GM21576 (cell line): ENCODE measurements at regions not wholly inside any gene's neighbourhood (a gene's known extent, or its start where the extent isn't known, plus 50 kb on each side); places are given as distances from the start of the nearest gene placed in this dataset.
"Not testable (repeated sequence)": the region's sequence is repeated elsewhere in the genome, so short reads cannot be mapped to it uniquely, and the experiment has no call there.

Experiments
- ATAC-seq: cut with Tn5 transposase; IDR thresholded peaks from one replicate; pipeline ENCODE4 v1.9.1; 2021; ENCODE audit warnings: mild to moderate bottlenecking, moderate library complexity; ENCODE audit not compliant: unreplicated experiment

- no peak for ATAC-seq
Observed at GRCh38 chr2:4900861-4901770, 791.1 kb upstream of the SOX11 start.

DNA sequence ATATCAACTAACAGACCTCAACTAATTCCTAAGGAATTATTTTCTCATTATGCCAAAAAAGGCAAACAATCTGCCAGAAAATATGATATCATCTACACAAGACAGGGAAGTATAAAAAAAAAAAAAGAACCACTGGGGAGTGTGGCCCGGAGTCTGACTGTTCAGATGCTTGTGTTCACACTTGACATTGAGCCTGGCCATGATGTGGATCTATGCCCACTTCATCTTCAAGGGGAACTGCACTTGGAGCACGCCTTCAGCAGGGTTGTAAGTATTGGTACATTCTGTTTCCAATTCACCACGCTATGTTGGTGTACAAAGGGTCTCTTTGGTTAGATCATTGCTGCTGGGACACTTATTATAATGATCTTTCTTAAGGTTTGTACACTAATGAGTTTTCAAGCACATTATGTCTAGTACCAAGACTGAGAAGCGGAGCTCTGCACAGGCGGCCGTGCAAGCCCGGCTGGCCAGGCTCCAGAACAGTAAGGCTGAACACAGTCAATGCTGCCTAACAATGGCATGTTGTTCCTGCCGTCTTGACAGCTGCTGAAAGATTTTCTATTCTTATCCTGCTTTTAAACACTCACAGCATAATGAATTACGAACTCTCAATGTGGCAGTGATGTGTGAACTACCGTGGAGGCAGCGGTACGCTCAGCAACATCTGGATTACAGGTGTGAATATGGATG, 788.4 kb upstream of the SOX11 start:
- no peak for ATAC-seq

- ATAC-seq, result no peak
Observed at GRCh38 chr2:4908461-4908860, 783.7 kb upstream of the SOX11 start.

DNA sequence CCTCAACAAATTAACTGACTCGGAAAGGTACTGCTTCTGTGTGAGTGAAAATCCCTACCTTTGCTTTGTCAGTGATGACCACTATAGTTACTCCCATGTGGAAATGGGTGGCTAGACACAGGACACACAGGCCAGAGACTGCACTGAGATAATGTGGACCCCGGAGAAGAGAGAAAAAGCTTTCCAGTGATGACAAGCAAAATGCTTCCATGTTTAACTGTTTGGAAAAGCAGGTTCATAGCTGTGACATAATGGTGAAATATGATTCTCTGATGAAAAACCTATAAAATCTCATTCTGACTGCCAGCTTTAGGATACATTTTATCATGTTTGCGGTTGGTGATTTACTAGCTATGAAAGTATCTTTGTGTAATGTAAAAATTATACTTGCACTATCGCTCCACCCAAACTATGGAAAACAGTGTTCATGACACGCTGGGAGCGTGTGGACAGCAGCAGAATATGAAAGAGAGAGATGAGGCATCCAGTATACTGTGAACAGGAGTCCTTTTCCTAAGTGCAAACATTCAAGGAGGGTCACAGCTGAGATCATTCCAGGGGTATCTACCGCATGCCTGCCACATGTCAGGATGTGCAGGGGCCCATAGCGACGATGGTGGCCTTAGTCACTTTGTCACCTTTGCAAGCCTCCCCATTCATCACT, 782.7 kb upstream of the SOX11 start:
- no peak for ATAC-seq

- no peak for ATAC-seq
Observed at GRCh38 chr2:4914036-4914435, 778.1 kb upstream of the SOX11 start.

- ATAC-seq, result no peak
Observed at GRCh38 chr2:4914551-4914950, 777.6 kb upstream of the SOX11 start.

DNA sequence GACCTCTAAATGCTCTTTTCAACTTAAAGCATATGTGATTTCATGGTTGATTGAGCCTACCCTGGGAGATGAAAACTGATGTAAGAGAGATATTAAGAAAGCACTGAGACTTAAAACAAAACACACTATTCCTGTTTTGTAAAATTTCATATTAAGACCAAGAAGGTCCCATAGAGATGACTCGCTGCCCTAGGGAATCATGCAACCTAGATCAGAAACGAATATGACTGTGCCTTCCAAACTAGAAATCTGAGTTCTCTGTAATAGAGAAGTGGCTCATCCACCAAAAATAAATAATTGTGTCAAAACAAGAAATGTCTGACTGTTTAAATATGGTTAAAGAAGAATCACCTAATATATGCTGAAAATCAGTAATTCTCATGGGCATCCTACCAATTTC, 776.8 kb upstream of the SOX11 start:
- ATAC-seq, result no peak

DNA sequence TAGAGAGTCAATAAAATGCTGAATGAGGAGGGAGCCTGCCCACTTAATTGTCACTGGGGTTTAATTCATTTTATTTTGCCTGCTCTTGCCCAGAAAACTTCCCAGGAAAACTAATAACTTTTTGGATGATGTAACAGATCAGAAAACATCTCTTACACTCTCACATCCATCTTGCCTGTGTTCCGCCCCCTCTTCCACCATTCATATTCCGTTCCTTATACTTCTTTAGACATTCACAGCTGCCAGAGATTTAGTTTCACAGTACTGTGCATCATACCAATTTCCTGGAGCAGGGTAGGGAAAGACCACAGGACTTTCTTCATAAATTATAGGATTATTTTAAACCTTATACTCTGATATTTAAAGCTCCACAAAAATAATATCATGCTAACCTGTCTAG, 776.1 kb upstream of the SOX11 start:
- no peak for ATAC-seq

DNA sequence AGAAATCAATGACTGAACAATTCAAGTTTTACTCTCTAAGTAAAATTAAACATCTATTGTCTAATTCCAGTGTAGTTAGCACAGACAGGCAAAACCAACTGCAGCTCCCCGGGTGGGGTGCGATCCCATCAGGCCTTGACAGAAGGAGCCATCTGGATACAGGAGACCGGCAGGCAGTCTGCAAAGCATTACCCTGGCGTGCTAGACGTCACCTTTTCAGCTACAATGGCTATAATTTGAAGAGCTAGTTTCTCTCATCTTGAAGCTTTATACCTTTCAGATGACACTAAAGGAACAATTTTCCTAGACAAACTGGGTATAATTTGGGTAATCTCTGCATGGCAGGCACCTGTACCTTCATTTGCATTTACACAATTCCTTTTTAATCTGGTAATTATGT, 761.5 kb upstream of the SOX11 start:
- no peak for ATAC-seq

GRCh38 chr2:4931721-4932365, 760.3 kb upstream of the SOX11 start:
- ATAC-seq, result no peak

- not testable (repeated sequence) for ATAC-seq
Observed at GRCh38 chr2:4935291-4935690, 756.9 kb upstream of the SOX11 start.

- ATAC-seq, result no peak
Observed at GRCh38 chr2:4937550-4937949, 754.6 kb upstream of the SOX11 start.

- no peak for ATAC-seq
Observed at GRCh38 chr2:4938206-4938605, 754.0 kb upstream of the SOX11 start.

- no peak for ATAC-seq
Observed at GRCh38 chr2:4942441-4942840, 749.7 kb upstream of the SOX11 start.

GRCh38 chr2:4947911-4948310, 744.3 kb upstream of the SOX11 start:
- ATAC-seq, result no peak

- ATAC-seq, result no peak
Observed at GRCh38 chr2:4951368-4951767, 740.8 kb upstream of the SOX11 start.

- ATAC-seq, result no peak
Observed at GRCh38 chr2:4959219-4959618, 733.0 kb upstream of the SOX11 start.

- ATAC-seq, result no peak
Observed at GRCh38 chr2:4962419-4962818, 729.8 kb upstream of the SOX11 start.

DNA sequence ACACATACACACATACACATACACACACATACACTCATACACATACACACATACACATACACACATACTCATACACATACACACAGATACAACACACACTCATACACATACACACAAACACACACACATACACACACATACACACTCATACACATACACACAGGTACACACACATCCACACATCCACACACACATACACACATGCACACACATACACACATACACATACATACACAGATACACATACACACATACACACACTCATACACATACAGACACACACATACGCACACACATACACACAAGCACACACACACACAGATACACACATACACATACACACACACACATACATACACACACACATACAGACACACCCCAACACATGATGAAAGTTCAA, 729.1 kb upstream of the SOX11 start:
- no peak for ATAC-seq

- no peak for ATAC-seq
Observed at GRCh38 chr2:4964001-4964540, 728.1 kb upstream of the SOX11 start.

GRCh38 chr2:4964579-4964978, 727.6 kb upstream of the SOX11 start:
- no peak for ATAC-seq
